HFF-Myc (cell line): ENCODE measurements at regions not wholly inside any gene's neighbourhood (a gene's known extent, or its start where the extent isn't known, plus 50 kb on each side); places are given as distances from the start of the nearest gene placed in this dataset.
"Not testable (repeated sequence)": the region's sequence is repeated elsewhere in the genome, so short reads cannot be mapped to it uniquely, and the experiment has no call there.

ENCODE experiments used
- DNase-seq: peaks from one replicate; pipeline ENCODE4 v3.0.0-alpha.2; 2011; ENCODE audit warnings: low read depth; ENCODE audit errors: extremely low read depth
- H3K4me3 ChIP-seq: replicated peaks from 2 replicates; pipeline ENCODE4 v1.5.1; 2011; ENCODE audit warnings: low read depth, mild to moderate bottlenecking, control low read depth, low read length
- TF ChIP-seq, protein P1 (sequence below): IDR thresholded peaks from 2 replicates; pipeline ENCODE4 v1.5.1; 2012; ENCODE audit warnings: mild to moderate bottlenecking, low read depth, low read length, control low read depth; ENCODE audit errors: missing control alignments

DNA sequence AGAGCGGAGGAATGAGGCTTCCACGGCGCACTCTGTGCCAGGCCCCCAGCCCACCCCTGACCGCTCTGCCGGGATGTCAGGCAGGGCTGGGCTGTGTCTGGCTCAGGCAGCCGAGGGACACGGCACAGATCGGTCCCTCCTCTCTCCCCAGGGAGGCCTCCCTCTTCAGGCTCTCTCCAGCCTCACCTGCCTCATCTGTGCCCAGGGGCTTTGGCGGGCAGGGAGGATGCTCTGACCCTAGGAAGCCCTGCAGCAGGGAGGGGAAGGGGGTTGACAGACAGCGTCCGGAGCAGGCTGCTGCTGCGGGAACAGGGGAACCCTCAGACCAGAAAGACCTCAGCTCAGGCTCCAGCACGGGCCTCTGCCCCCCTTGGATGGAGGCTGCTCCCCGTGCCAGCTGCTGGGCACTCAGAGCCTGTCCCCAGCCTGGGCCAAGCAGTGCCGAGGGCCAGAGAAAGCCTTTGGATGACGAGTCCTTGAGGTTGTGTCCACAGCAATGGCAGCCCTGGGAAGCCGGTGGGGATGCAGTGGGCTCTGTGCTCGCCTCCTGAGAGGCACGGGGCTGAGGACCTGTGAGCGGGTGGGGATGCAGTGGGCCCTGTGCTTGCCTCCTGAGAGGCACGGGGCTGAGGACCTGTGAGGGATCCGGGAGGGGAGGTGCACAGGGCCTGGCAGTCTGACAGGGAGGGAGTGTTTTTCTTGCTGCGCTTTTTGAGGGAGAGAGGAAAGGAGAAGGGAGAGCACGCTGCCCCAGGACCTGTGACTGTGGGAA is 66.9 kb downstream of the FOXL3 start:
- TF ChIP-seq, protein P1, sequence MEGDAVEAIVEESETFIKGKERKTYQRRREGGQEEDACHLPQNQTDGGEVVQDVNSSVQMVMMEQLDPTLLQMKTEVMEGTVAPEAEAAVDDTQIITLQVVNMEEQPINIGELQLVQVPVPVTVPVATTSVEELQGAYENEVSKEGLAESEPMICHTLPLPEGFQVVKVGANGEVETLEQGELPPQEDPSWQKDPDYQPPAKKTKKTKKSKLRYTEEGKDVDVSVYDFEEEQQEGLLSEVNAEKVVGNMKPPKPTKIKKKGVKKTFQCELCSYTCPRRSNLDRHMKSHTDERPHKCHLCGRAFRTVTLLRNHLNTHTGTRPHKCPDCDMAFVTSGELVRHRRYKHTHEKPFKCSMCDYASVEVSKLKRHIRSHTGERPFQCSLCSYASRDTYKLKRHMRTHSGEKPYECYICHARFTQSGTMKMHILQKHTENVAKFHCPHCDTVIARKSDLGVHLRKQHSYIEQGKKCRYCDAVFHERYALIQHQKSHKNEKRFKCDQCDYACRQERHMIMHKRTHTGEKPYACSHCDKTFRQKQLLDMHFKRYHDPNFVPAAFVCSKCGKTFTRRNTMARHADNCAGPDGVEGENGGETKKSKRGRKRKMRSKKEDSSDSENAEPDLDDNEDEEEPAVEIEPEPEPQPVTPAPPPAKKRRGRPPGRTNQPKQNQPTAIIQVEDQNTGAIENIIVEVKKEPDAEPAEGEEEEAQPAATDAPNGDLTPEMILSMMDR, result no peak
- H3K4me3 ChIP-seq, result no peak overlapping the region
- DNase-seq, result no peak

DNA sequence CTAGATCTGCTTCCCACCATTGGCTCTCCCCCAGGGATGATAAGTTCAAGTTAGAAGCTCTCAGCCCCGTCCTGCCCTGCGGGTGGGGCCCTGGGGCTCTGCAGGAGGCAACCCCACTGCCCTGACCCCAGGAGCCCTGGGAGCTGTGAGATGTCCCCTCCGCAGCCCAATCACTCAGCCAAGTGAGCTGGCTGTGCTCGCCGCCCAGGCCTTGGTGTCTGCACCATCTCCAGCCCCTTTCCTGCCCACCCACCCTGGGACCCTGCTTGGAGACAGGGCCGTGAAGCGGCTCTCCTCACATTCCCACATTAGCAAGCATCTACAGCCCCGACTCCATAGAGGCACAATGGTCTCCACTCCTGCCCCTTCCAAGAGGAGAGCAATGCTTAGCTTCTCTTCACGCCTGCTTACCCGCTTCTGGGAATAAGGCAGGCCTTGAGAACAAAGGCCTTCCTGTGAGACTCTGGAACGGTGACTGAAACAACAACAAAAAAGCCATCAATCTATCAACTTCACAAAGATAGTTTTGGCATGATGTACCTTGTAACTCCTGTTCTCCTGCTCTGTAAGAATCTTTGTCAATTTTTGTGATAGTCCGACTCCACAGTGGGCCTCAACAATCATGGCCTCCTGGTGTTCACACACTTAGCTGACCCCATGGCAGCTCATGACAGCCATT is 67.7 kb downstream of the FOXL3 start:
- TF ChIP-seq, protein P1, result no peak
- no peak for DNase-seq
- no peak overlapping the region for H3K4me3 ChIP-seq

DNA sequence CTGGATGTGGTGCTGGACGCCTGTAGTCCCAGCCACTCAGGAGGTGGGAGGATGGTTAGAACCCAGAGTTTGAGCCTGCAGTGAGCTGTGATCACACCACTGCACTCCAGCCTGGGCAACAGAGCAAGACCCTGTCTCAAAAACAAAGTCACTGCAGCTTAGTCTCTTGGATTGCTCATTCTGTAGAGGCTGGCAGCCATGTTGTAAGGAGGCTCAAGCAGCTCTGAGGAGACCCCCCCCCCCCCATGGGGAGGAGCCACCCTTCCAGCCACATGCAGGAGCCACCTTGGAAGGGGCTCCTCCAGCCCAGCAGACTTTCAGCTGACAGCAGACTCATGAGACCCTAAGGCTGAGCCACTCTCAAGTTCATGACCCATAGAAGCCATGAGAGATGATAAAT is 68.4 kb downstream of the FOXL3 start:
- TF ChIP-seq, protein P1, result no peak
- no peak for DNase-seq
- H3K4me3 ChIP-seq, result no peak overlapping the region

DNA sequence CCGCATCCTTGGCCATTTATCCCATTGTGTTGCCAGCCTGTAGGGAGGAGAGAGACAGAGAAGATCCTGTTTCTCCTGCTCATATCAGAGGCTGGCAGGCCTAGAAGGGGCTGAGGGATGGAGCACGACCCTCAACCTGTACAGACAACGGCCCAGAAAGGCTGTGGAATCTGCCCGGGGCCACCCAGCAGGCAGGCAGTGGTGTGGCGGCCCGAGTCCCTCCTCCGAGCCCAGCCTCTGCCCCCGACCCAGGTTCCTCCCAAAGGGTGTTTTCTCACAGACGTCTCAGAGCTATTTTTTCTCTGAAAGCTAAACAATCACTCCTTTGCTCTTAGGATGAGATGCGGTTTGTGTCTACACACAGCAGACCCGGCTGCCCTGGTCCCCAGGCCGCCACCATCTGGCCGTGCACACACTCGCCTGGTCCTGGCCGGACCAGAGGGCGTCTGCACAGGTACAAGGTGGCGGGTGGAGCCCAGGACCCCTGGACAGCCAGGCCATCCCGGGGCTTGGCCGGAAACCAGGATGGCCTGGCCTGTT is 69.3 kb downstream of the FOXL3 start:
- TF ChIP-seq, protein P1, result no peak
- no peak overlapping the region for H3K4me3 ChIP-seq
- DNase-seq, result no peak

DNA sequence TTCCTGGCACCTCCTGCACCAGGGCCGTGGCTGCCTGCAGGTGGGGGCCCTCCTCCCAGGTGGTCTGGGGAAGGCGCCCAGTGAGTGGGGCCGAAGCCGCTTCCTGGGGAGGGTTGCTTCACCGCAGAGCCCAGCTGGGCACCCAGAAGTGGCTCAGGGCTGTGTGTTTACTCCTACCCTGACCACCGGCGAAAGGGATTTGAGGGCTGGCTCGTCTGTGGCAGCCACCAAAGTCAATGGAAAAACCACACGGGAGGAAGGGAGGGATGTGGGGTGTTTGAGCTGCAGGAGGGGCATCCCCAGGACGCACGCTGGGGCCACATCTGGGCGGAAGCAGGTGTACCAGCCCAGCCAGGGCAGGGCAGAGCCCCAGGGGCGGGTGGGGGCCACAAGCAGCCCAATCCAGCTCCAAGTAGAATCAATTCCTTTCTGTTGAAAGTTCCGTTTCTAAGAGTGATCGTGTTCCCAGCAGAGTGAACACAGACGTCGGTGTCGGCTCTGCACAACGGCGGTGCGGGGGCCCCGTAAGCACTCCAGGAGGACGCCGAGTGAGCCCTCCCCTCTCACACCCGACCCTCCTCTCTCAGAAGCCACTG is 69.9 kb downstream of the FOXL3 start:
- TF ChIP-seq, protein P1, result no peak
- no peak for DNase-seq
- H3K4me3 ChIP-seq, result no peak overlapping the region

DNA sequence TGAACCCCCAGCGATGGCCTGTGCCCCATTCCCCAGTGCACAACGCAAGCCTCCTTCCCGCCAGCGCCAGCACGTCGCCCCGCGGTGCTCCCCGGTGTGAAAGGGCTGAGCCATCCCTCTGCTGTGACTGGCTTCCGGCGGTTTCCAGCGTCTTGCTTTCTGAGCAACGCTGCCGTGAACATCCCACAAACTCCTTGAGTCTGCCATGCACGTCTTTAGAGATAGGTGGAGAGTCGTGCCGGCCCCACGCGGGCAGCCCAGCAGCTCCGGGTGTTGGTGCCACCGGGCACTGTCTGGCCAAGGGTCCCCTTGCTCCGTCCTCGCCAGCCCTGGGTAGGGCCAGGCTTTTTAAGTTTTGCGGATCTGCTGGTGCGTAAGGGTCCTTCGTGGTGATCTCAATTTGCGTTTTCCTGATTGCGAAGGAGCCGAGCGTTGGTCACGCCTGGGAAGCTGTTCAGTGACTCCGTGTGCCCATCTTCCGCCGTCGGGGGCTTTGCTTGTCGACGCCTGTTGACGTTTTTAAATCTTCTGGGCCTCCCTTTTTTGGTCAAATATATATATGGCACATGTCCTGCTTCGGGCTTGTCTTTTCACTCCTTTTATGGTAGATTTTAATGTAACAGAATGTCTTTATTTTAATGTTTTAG is 70.6 kb downstream of the FOXL3 start:
- no peak for DNase-seq
- H3K4me3 ChIP-seq, result no peak overlapping the region
- TF ChIP-seq, protein P1, result no peak

DNA sequence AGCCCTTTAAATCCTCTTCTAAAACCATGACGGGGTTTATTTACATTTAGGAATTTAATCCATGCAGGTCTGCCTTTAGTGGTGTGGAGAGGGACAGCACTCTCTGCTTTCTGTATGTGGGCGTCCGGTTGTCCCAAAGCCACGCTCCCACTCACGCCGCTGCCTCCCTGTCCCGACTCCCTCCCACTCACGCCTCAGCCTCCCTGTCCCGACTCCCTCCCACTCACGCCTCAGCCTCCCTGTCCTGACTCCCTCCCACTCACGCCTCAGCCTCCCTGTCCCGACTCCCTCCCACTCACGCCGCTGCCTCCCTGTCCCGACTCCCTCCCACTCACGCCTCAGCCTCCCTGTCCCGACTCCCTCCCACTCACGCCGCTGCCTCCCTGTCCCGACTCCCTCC is 71.2 kb downstream of the FOXL3 start:
- not testable (repeated sequence) for H3K4me3 ChIP-seq, DNase-seq
